ENCODE measurements at regions not wholly inside any gene's neighbourhood (a gene's known extent, or its start where the extent isn't known, plus 50 kb on each side); places are given as distances from the start of the nearest gene placed in this dataset.

DNA sequence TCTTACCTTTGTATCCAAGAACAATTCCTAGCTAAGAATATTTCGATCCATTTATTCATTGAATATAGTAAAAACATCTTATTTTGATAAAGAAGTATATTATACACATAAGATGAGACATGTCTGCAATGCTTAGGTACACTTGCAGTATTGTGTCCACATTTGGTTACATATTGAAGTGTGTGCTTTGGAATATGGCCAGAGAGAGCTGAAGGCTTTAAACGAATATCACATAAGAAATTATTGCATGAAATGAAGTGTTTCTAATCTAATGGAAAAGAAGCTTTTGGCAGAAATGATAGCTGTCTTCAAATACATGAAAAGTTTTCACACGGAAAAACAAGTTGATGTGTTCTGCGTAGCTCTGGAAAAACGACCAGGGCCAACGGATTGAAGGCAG, 516.1 kb upstream of the ZFP42 start:
- TF ChIP-seq, protein P1, sequence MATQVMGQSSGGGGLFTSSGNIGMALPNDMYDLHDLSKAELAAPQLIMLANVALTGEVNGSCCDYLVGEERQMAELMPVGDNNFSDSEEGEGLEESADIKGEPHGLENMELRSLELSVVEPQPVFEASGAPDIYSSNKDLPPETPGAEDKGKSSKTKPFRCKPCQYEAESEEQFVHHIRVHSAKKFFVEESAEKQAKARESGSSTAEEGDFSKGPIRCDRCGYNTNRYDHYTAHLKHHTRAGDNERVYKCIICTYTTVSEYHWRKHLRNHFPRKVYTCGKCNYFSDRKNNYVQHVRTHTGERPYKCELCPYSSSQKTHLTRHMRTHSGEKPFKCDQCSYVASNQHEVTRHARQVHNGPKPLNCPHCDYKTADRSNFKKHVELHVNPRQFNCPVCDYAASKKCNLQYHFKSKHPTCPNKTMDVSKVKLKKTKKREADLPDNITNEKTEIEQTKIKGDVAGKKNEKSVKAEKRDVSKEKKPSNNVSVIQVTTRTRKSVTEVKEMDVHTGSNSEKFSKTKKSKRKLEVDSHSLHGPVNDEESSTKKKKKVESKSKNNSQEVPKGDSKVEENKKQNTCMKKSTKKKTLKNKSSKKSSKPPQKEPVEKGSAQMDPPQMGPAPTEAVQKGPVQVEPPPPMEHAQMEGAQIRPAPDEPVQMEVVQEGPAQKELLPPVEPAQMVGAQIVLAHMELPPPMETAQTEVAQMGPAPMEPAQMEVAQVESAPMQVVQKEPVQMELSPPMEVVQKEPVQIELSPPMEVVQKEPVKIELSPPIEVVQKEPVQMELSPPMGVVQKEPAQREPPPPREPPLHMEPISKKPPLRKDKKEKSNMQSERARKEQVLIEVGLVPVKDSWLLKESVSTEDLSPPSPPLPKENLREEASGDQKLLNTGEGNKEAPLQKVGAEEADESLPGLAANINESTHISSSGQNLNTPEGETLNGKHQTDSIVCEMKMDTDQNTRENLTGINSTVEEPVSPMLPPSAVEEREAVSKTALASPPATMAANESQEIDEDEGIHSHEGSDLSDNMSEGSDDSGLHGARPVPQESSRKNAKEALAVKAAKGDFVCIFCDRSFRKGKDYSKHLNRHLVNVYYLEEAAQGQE (IDR thresholded peaks at IDR 0.05; ENCODE audit: insufficient read depth in 1 of 2, low read depth in 2 of 2, low read length in 2 of 2) = no peak
- TF ChIP-seq SIN3A (IDR thresholded peaks at IDR 0.05; ENCODE audit: borderline replicate concordance, insufficient read depth, low read length) (no peak), TAF1 (IDR thresholded peaks at IDR 0.05; ENCODE audit: borderline replicate concordance, insufficient read depth, low read length) (no peak), POLR2AphosphoS5 (IDR thresholded peaks at IDR 0.05; ENCODE audit: low read depth, low read length) (no peak), FOXP2 (optimal IDR thresholded peaks at IDR 0.05; ENCODE audit: borderline replicate concordance, extremely low read depth, extremely low read length, insufficient read depth) (no peak)
